Kidney capillary endothelial cell (primary cell): ENCODE measurements at regions not wholly inside any gene's neighbourhood (a gene's known extent, or its start where the extent isn't known, plus 50 kb on each side); places are given as distances from the start of the nearest gene placed in this dataset.
A peak's percentile ranks its signal among the peaks of the same experiment; 100 is the strongest.

ENCODE experiments used
- DNase-seq: peaks from one replicate; pipeline ENCODE4 v3.0.0-alpha.2; 2018; ENCODE audit warnings: low spot score

DNA sequence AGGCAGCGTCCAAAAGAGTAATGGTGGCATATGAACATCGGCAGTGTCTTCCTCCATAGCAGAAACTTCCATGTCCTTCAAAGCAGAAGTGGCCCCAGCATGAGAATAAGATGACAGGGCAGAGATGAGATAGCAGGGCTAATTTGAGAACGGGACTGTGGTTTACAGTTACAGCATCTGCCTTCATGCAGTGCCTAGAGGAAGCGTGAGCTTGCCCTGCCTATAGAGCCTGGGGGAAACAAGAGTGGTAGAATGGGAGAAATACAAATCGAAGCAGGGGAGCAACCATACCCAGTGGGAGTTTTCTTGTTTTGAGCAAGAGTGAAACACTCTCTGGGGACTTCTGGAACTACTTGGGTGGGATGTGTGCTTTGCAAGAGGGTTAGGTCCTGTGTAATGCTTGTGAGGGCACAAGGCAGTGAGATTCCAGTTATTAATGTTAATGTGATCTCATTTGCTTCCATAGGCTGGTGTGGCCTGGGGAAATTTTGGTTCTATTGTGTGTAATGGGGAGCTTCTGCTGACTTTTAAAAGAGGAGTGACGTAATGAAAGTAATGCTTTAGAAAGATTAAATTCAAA lies 616.9 kb downstream of the ZIC1 start:
- DNase-seq, result no peak

DNA sequence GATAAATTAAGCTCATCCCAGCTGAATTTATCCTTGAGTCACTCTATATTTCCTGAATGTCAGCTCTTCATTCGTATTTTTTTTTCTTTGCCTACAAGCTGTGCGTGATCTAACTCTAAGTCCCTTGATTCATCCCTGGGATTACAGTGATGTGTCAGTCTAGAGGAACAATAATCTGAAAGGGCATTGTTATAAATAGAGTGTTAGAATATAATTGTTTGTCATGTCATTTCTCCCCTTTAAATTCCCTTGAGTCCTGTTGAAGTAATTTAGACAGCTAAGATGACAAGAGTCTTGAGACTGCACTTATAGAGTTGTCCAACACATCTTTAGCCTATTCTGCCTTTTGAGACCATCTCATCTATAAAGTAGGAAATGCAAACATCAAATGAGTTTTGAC lies 621.8 kb downstream of the ZIC1 start:
- peak; percentile 12 for DNase-seq

DNA sequence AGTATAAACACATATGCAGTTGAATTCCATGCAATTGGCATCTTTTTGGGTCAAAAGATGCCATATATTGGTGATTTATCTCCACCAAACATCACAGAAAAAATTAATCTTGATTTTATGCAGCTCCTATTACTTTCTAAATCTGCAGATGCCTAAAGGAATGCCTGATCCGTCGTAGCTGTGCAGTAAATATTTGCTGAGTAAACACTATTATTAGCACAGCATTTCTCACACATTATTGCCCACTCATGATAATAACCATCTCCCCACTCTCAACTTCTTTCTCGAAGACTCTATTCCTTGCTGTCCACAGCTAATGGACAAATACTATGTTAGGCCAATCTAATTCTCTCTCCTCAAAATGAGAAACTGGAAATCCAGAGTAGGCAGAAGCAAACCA lies 625.2 kb downstream of the ZIC1 start:
- DNase-seq, result no peak

DNA sequence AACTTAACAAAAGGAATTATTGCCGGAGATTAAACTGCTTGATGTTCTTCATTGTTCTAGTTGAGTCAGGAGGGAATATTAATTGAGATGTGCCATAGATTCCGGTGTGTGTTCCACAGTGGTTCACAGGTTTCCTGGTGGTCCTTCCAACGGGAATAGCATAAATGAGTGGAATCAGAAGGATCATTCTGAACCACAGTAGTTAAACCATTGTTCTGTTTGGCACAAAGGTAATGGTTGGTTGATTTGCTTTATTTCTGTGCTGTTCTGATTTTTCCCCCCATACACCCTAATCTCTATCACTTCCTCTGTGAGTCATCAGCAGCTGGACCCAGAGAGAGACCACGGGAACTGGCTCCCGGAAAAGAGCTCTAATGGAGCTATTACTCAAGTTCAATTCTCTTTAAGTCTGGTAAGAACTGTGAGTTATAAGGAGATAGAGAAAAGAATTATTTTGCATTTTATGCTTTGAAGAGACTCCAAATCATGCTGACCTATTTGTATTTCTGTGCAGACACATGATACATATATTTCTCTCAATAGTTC lies 627.2 kb downstream of the ZIC1 start:
- DNase-seq, result peak; percentile 36

DNA sequence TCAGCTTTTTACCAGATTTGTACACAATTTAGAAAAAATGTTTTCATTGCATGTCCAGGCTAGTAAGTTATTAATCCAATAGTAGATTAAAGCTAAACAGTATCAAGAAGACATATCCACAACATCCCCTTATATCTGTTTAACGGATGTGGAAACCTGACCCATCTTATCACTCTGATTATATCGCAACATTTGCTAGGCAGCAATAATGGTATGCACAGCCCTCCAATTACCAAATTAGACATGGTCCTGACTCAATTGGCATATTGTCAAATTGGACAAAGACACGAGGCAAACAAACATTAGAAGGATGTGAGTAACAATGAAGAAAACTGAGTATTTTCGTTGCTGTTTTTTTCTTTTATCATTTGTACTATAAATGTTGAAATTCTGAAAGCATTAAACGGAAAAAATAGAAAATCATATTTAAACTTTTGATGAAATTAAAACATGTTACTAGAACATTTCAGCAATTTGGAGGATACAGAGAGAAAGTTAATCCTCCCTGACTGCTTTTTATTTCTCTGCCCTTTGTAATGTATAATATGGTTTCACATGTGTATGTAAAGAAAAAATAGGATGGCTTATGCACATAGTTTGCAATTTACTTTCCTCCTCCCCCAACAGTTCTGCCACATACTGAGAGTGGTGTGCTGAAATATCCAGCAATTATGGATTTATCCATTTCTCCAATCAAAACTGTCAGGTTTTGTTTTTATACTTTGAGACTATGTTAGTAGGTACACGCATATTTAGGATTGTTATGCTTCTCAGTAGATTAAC lies 633.7 kb downstream of the ZIC1 start:
- DNase-seq, result no peak

DNA sequence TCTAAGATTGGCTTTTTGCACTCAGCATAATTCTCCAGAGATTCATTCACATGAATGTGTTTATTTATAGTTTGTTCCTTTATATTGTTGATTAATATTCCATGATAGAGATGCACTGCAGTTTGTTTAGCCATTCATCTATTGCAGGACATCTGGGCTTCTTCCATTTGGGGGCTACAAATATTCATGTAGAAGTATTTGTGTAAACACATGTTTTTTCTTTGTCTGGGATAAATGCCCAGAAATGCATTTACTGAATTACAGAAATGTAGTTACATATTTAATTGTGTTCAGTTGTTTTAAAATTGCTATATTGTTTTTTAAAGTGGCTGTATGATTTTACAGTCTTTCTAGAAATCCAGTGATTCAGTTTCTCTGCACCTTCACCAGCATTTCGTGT lies 635.0 kb downstream of the ZIC1 start:
- no peak for DNase-seq

DNA sequence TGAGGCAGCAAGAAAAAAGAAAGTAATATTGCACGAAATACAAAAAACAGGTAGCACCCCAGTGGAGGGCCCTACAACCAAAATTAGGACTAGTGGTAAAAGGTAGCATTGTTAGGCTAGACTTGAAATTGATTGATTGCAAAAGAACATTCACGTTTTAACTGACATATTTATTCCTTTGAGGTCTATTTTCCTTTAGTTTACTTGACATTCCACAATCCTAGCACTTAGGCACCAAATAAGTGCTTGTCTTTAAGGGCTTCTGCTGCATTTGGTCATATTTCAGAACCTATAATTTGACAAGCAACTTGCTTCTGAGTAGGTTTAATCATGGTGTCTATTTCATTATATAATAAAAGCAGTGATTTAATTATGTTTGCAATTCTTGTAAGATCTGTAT lies 642.7 kb upstream of the AGTR1 start:
- no peak for DNase-seq

DNA sequence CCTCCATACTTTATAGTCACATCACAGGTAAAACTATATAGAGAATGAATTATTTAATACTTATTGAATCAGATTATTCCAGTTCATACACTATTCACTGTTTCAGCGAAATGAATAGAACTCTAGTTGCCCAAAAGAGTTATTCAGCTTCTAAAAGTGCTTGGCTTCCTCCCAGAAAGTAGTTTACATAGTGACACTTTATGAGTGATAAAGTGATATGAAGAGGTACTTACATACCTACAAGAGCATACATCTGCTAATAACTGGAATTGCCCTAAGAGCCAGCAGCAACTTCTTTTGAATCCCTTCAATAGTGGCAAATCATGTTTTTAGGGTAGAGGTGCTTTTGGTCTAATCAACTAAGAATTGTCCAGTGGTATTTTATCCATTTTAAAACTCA lies 635.1 kb upstream of the AGTR1 start:
- no peak for DNase-seq

DNA sequence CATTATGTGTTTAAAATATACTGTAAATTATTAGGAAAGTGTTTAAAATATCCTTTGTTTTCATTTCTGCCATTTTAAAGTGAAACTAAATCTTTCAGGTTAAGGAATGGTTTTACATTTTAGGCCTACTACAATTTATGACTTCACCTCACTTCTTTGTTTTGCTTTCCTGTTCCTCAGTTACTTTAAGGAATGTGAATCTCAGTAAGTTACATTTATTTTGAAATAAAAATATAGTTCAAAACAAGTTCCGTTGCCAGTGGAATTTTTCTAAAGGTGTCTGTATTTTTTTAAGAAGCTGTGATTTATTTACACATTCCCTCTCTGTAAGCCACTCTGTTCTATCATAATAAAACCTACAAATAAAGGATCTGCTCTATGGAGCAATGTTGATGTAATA lies 630.9 kb upstream of the AGTR1 start:
- no peak for DNase-seq

DNA sequence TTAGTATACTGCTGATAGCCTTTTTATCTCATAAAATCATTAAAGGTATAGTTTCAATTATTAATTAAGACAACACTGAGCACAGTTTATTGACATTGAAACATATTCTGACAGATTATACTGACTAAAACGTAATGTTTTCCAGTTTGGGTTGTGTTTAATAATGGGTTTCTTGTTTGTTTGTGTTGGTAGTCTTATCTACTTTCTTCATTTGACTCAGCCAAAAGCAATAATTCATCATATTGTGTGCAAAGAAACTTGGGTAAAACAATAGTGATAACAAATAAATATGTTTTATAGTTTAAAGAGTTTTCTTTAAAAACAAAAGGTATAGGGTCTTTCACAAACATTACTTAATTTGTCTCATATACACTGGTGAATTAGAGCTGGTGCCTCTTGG lies 629.2 kb upstream of the AGTR1 start:
- DNase-seq, result no peak

DNA sequence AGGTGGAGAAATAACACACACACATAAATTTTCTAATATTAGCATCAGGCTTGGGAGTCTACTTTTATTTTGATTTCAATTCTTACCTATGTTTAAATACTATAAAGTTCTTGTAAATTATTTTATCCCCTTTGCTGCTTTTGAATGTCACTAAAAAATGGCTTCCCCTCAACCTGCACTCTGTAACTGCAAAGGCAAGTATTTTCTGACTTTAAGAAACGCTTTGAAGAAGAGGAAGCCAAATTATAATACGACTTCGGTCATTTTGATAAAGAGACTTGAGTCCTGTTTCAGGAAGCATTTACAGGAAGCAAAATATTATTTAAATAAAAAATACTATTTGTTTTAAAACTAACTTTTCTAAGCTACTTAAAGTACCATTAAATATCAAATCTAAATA lies 627.7 kb upstream of the AGTR1 start:
- no peak for DNase-seq

DNA sequence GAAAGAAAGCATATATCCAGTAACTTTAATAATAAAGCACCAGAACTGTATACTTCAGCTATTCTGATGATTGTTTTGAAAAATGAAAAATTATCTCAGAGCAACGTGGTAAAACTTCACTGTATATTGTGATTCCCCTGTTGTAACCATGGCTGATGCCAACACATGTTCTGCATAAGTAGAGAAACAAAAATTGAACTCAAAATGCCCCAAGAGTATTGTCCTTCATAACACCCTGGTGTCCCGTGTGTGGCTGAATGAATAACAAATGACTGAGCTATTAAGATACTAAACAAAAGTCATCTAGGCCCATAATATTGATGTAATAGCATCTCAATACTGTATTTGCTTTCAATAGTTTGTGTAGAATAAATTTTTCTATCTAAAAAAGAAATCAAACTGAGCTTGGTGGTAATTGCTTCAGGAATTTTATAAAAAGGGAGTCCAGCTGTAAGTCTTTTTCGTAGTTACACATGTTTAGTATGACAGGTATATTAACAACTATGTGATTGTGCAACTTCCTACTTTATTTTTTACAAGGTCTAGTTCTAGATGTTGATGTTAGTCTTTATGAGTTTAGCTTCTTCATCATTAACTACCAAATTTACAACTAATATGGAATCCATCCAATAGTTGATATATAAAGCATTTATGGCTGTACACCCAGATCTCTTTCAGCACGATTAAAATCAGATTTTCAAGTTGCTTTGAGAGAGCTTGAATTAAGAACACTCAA lies 623.8 kb upstream of the AGTR1 start:
- no peak for DNase-seq

DNA sequence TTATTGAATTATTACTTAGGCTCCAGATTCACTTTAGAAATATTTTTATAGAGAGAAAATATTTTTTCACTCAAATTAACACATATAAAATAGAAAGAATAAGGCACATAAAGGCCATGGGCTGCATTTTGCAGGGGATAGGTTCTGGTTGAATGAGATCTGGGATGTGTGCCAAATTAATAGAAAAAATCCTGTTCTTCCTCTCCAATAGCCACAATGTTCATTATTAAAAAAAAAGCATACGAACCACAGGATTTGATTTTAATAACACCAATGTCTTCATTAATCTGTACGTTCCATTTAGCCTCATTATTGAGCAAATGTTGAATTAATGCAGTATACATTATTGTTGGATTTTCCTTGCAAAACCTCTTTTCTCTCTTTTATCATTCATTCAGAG lies 622.8 kb upstream of the AGTR1 start:
- no peak for DNase-seq

DNA sequence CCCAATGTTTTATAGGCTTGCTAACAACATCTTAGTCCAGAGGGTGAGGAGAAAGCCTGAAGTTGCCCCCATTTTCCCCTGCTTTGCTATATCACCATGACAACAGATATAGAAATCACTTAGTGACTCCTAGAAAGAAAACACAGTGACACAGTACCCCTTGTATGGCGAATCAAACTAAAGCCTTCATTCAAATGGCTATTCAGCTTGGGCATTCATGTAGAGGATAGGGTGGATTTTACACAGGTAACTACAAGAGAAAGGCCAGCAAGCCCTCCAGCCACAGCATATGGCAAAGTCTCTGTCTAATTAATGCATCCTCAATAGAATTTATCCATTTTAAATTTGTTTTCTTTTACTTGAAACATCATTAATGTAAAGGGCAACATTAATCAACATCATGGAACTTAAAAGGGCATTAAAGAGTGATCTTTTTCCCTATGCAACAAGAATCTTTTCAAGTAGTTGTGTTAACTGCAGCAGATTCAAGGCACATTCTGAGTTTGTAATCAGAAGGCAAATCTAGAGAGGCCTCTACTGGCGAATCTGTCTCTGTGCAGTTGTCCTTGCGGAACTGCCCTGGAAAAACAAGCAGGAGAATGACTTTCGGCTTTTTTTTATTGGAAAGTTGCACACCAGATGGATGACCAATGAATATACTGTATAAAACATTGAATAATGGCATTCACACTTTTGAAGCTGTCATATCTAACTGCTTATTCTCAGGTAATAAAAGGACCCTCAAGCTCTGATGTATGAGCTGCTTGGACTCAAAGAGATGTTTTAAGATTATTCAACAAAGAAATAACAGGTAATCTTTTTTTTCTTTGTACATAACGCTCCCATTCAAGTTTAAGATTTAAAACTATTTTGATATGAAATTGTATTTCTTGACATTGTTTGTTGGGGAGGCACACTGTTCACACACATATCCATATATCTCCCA lies 621.7 kb upstream of the AGTR1 start:
- DNase-seq, result peak; percentile 63

DNA sequence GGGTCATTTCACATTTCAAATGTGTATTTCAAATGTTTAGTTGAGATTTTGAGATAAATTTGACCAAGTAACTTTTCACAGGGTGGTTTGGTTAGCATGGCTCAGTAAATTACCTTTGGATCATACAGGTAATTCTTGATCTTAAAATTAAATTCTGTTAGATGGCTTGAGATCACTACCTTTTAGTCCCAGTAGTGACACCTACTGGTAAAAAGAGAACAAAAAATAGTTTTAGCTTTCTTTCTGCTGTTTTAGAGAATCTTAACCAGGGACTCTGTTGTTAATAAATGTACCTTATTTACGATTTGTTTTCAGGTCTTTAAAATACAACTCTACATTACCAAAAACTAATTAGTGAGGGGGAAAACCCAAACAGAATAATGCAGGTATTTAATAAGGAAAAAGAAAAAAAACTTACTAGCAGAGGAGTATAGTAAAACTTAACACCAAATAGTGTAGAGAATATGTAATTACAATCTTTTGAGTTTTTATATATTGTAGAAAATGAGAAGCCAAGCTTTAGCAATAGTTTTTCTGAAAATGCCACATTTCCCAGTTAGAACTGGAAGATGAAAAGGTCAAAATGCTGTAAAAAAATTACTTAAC lies 620.3 kb upstream of the AGTR1 start:
- DNase-seq, result peak; percentile 43

DNA sequence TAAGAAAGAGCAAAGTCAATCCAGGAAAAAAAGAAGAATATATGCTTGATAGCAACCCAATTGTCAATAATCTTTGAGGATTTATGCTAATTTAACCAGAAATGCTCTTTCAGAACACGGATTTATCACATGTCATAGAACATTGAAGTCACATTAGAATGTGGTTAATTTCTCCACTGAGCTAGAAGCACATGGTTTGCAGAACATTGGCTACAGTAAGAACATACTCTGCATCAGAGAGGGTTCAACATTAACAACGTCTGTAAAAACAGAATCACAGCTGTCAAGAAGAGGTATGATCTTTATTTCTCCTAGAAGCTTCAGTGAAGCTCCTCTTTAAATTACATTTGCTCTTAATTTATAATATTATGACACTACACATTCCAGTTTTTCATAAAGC lies 619.7 kb upstream of the AGTR1 start:
- DNase-seq, result no peak

DNA sequence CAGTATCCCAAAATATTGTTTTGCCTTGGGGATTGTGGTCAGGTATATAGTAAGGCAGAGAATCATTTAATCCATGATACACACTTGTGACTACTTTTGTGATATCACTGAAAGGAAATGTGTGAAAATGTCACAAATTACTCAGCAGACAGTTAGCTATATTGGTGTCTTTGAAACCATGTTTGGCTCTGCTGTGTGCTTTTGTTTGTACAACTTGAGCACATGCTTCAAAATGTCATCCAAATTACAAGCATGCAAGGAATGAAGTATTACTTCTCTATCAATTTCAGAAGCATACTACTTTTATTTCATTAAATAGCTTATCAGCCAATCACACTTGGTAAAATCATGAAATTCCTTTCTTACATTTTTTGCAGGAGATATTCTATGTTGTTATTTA lies 619.0 kb upstream of the AGTR1 start:
- no peak for DNase-seq

DNA sequence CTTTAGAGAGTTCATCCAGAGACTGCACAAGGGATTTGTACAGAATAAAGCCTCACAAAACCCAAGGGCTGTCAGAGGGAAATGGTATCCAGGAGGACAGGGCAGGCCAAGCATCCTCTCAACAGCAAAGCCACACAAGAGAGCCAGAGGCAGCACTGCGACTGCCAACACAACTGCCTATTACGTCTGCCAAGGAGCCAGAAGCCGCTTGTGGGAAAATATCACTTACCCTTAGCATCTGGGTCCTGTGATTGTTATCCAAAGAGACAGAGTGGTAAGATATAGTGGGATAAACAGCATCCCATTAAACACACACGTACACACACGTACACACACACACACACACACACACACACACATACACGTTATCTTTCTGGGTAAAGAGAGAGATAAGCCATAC lies 618.3 kb upstream of the AGTR1 start:
- no peak for DNase-seq

DNA sequence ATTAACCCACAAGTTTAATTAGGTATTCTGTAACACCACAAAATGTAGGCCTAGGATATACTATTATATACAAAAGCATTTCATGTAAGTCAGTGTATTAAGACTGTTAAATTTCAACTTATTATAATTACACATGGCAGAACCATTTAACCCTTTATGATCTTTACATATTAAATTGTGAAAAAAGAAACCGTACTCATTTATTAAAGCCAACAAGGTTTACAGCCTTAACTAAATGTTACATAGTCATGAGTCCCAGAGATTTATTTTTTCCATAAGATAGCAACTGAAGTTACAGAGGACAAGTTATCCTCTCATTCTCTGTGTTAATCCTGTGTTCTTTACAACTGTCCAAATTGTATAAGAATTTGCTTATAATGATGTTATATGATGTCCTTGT lies 615.8 kb upstream of the AGTR1 start:
- no peak for DNase-seq

DNA sequence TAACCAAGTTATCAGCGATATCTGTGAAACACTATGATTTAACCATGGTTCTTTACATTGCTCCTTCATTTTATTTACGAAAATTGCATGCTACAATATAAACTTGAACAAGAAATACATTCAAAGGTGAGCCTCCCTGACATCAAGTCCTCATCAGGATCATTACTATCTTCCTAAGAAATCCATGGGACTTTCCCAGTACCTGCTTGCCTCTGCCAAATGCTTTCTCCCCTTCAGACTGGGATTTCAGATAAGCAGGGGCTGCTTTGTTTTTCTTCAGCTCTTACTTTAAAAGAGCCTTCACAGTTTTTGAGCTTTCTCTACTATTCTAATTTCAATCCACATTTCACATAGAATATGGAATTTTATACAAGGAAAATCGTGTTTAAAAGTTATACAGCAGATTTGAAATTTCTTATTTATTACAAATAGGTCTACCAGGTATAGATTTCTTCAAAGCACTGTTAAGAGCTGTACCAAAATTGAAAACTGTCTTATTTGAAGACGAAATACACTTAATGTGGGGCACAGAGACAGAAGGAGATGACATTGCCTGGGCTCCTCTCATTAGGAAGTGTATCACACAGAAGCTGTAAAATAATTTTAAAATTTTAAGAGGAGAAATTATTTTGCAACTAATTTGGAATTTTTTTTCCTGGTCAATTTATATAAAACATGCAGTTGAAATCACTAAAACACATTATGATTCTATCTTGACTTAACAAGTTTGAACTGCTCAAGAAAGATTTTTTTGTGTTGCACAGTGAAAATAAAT lies 615.0 kb upstream of the AGTR1 start:
- DNase-seq, result no peak
